ENCODE measurements at regions not wholly inside any gene's neighbourhood (a gene's known extent, or its start where the extent isn't known, plus 50 kb on each side); places are given as distances from the start of the nearest gene placed in this dataset.

DNA sequence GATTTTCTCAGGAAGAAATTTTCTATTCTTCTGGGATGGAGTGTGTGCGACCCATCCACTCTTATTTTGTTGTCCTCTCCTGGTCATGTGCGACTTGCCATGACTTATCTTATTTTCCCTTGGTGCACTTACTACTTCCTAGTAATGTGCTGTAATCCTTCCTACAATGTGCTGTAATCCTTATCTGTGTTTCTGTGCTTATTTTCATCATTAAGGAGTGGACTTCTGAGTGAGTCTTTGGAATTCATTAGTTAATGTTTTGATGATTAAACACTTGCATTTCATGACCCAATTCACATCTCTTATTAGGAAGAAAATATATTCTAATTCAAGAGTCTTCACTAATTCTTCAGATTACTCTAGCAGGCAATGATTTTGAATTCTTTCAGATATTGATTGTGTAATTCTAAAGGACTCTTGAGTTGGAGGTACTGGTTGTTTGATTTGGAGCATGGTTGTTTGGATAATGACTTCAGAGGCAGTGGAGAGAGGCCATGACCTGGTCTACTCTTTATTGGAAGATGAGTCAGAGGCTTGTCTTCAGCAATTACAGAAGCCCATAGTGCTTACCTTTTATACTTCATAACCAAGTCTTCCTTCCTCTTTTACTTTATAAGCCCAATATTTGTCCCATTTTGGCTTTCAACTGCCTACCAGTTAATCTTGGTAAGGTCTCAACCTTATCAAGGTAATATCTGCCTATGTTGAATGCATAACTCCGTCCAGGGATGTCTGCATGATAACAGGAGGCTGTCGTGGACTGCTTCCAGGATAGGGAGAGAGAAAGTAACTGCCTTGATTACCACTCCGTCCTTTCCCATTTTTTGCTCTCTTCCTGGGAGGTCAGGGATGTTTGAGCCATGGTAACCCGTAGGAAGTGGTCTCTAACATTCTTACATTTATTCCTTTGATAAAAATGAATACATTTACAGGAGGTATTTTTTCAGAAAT lies 278.3 kb upstream of the SP8 start:
- DNase-seq (ENCODE audit: low read depth), result no peak
- TF ChIP-seq, protein P1, sequence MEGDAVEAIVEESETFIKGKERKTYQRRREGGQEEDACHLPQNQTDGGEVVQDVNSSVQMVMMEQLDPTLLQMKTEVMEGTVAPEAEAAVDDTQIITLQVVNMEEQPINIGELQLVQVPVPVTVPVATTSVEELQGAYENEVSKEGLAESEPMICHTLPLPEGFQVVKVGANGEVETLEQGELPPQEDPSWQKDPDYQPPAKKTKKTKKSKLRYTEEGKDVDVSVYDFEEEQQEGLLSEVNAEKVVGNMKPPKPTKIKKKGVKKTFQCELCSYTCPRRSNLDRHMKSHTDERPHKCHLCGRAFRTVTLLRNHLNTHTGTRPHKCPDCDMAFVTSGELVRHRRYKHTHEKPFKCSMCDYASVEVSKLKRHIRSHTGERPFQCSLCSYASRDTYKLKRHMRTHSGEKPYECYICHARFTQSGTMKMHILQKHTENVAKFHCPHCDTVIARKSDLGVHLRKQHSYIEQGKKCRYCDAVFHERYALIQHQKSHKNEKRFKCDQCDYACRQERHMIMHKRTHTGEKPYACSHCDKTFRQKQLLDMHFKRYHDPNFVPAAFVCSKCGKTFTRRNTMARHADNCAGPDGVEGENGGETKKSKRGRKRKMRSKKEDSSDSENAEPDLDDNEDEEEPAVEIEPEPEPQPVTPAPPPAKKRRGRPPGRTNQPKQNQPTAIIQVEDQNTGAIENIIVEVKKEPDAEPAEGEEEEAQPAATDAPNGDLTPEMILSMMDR (IDR thresholded peaks at IDR 0.05; ENCODE audit: low read depth, low read length, missing control alignments), result no peak

DNA sequence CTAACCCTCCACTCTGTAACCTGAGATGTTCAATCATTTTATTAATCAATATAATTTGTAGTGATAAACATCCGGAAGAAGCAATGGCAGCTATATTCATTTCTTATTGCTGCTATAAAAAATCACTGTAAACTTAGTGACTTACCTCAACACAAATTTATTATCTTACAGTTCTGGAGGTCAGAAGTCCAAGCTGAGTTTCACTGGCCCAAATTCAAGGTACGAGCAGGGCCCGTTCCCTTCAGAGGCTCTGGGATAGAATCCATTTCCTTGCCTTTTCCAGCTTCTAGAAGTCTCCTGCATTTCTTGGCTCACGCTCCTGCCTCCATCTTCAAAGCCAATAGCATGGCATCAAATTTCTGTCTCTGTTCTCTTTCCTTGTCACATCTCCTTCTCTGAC lies 279.5 kb upstream of the SP8 start:
- no peak for DNase-seq (ENCODE audit: low read depth)
- H3K4me3 ChIP-seq (ENCODE audit: low read depth, low read length), result no peak overlapping the region
- TF ChIP-seq, protein P1 (IDR thresholded peaks at IDR 0.05; ENCODE audit: low read depth, low read length, missing control alignments), result no peak

More for the DNA sequence above, 278.3 kb upstream of the SP8 start:
- H3K4me3 ChIP-seq (ENCODE audit: low read depth, low read length), result no peak overlapping the region

DNA sequence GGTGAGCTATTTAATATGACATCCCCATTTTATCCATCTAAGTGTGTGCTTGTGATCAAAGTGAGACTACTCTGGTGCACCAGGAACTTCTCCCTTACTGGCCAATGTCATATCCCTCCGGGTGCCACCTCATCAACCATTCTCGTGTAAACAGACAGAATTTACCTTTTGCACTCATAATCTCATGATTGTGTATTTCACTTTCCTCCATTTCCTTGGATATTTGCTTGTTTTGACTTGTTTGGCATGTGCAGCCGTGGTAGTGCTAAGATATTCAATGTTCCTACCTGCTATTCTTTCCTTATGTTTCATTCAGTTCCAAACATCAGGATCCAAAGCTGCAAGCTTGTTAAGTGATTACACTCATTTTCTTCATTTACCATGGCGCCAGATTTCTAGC lies 280.5 kb upstream of the SP8 start:
- H3K4me3 ChIP-seq (ENCODE audit: low read depth, low read length), result no peak overlapping the region
- TF ChIP-seq, protein P1 (IDR thresholded peaks at IDR 0.05; ENCODE audit: low read depth, low read length, missing control alignments), result no peak
- DNase-seq (ENCODE audit: low read depth), result no peak

DNA sequence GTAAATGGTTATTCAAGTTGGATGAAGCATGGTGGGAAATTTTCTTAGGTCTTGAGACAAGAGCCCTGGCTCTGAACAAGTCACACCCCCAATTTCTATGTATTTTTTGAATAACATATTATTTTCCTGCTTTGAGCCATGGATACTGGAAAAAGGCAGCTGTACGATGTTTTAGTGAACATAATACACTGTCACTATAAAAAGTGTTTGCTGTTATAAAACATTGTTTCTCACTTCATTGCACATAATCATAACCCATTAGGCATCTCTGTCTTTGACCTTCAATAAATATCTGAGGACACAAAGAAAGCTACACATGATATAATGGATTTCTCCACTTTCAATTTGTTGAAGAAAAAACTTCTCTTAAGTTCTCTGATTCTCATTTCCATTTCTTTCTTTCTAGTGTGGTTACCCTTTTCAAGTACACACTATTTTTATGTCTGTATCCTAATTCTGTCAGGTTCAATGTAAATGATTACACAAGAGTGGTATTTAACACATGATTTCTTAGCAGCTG lies 283.9 kb upstream of the SP8 start:
- TF ChIP-seq, protein P1 (IDR thresholded peaks at IDR 0.05; ENCODE audit: low read depth, low read length, missing control alignments), result no peak
- DNase-seq (ENCODE audit: low read depth), result no peak
- H3K4me3 ChIP-seq (ENCODE audit: low read depth, low read length), result no peak overlapping the region

DNA sequence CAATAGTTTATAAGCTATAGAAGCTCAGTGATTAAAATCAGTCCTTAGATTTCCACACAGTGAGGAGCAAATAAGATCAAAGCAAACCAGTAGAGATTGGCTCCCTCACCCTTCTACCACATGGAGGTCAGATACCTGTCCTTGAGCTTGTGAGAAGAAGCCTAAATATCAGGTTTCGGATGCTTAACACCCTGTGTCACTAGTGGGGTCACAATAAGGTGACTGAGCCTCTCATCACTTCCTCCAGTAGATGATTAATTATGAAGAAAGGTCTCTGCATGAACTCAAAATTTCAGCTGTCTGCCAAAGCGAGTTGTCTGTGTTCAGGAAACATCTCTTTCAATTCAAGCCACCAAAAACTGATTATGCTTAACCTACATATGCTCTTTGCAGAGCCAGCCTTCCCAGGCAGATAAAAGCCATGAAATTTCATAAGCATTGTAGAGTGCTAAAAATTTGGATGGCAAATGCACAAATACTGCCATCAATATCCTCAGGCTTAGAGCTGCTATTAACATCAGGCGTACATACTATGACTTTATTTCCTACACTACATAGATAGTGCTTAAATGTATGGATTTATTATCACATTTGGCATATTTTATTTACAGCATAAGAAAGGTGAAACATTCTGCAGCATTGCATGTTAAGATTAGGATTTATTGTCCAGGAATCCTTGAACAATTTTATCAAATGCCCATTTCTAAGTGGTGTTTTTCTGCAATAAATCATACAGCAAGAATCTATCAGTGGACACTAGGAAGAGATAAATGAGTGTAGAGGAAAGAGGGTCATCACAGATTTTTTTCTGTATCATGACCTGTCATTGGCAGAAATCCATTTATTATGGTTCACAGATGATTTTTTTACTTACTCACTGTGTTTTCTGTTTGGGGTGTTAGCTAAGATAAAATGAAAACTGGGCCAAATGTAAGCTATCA lies 285.1 kb upstream of the SP8 start:
- H3K4me3 ChIP-seq (ENCODE audit: low read depth, low read length), result no peak overlapping the region
- no peak for DNase-seq (ENCODE audit: low read depth)
- TF ChIP-seq, protein P1 (IDR thresholded peaks at IDR 0.05; ENCODE audit: low read depth, low read length, missing control alignments), result no peak

DNA sequence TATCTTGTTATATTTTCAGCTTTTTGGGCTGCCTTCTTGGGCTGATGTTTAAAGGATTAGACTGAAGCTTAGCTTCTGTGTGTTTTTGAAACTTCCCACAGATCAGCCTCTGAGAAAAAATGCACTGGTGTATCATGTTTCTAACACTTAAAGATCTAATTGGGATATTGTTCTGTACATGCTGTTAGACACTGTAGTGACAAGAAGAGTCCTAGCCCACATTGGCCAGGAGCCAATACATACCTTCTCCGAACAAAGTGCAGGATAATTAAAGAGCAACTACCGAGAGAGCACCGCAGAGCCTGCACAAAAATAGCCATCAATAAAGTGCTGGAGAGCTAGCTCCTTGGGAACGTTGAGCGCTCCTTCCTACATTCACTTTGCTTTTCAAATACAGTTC lies 289.4 kb upstream of the SP8 start:
- TF ChIP-seq, protein P1 (IDR thresholded peaks at IDR 0.05; ENCODE audit: low read depth, low read length, missing control alignments), result no peak
- DNase-seq (ENCODE audit: low read depth), result no peak
- H3K4me3 ChIP-seq (ENCODE audit: low read depth, low read length), result no peak overlapping the region

Measured in GM12864 (cell line).